ENCODE measurements at regions not wholly inside any gene's neighbourhood (a gene's known extent, or its start where the extent isn't known, plus 50 kb on each side); places are given as distances from the start of the nearest gene placed in this dataset.
A peak's percentile ranks its signal among the peaks of the same experiment; 100 is the strongest.

- no peak for TF ChIP-seq CTCF (IDR thresholded peaks at IDR 0.05; ENCODE audit: extremely low read depth, low read depth, low read length)
- no peaks in the 10 kb centered on the region for H3K9me3 ChIP-seq (ENCODE audit: low read depth, low read length)
- no peaks in the 10 kb centered on the region for H3K79me2 ChIP-seq (ENCODE audit: insufficient read depth, low read length)
- H3K27ac ChIP-seq (ENCODE audit: low read depth, low read length) = no peak overlapping the region
- no peaks in the 10 kb centered on the region for H3K4me1 ChIP-seq (ENCODE audit: insufficient read depth, low read length)
- H3K36me3 ChIP-seq (ENCODE audit: insufficient read depth, low read length) = no peaks in the 10 kb centered on the region
- H3K27me3 ChIP-seq (ENCODE audit: insufficient read depth, low read length) = no peaks in the 10 kb centered on the region
- H3K4me2 ChIP-seq (ENCODE audit: insufficient read depth, low read length) = no peak overlapping the region
- H4K20me1 ChIP-seq (ENCODE audit: insufficient read depth, low read length) = no peaks in the 10 kb centered on the region
- H3K4me3 ChIP-seq (ENCODE audit: insufficient read depth, low read length) = no peak overlapping the region
- DNase-seq (ENCODE audit: insufficient read length, low spot score, missing footprints) = peak; percentile 63
- H2AFZ ChIP-seq (ENCODE audit: low read length) = no peak overlapping the region
Observed at GRCh38 chr17:34117332-34117731, 137.8 kb upstream of the CCL2 start.

GRCh38 chr17:34117811-34118210, 137.3 kb upstream of the CCL2 start:
- no peak overlapping the region for H3K4me3 ChIP-seq (ENCODE audit: insufficient read depth, low read length)

GRCh38 chr17:34118564-34118963, 136.5 kb upstream of the CCL2 start:
- no peak for TF ChIP-seq CTCF (IDR thresholded peaks at IDR 0.05; ENCODE audit: extremely low read depth, low read depth, low read length)
- Histone ChIP-seq H3K9me3 (ENCODE audit: low read depth, low read length) (no peaks in the 10 kb centered on the region), H3K27ac (ENCODE audit: low read depth, low read length) (no peak overlapping the region), H3K27me3 (ENCODE audit: insufficient read depth, low read length) (no peaks in the 10 kb centered on the region), H3K4me3 (ENCODE audit: insufficient read depth, low read length) (no peak overlapping the region), H3K79me2 (ENCODE audit: insufficient read depth, low read length) (no peaks in the 10 kb centered on the region), H3K36me3 (ENCODE audit: insufficient read depth, low read length) (no peaks in the 10 kb centered on the region), H3K4me2 (ENCODE audit: insufficient read depth, low read length) (no peak overlapping the region), H2AFZ (ENCODE audit: low read length) (no peak overlapping the region), H4K20me1 (ENCODE audit: insufficient read depth, low read length) (no peaks in the 10 kb centered on the region), H3K4me1 (ENCODE audit: insufficient read depth, low read length) (no peaks in the 10 kb centered on the region)
- no peak for DNase-seq (ENCODE audit: insufficient read length, low spot score, missing footprints)

More at GRCh38 chr17:34117811-34118210, 137.3 kb upstream of the CCL2 start:
- H3K27ac ChIP-seq (ENCODE audit: low read depth, low read length) = no peak overlapping the region
- no peaks in the 10 kb centered on the region for H3K4me1 ChIP-seq (ENCODE audit: insufficient read depth, low read length)
- no peaks in the 10 kb centered on the region for H3K27me3 ChIP-seq (ENCODE audit: insufficient read depth, low read length)
- no peaks in the 10 kb centered on the region for H3K36me3 ChIP-seq (ENCODE audit: insufficient read depth, low read length)
- no peaks in the 10 kb centered on the region for H3K9me3 ChIP-seq (ENCODE audit: low read depth, low read length)
- TF ChIP-seq CTCF (IDR thresholded peaks at IDR 0.05; ENCODE audit: extremely low read depth, low read depth, low read length) = no peak
- no peak overlapping the region for H2AFZ ChIP-seq (ENCODE audit: low read length)
- H4K20me1 ChIP-seq (ENCODE audit: insufficient read depth, low read length) = no peaks in the 10 kb centered on the region
- H3K79me2 ChIP-seq (ENCODE audit: insufficient read depth, low read length) = no peaks in the 10 kb centered on the region
- no peak overlapping the region for H3K4me2 ChIP-seq (ENCODE audit: insufficient read depth, low read length)
- no peak for DNase-seq (ENCODE audit: insufficient read length, low spot score, missing footprints)

GRCh38 chr17:34121311-34121710, 133.8 kb upstream of the CCL2 start:
- Histone ChIP-seq H3K36me3 (ENCODE audit: insufficient read depth, low read length) (no peaks in the 10 kb centered on the region), H4K20me1 (ENCODE audit: insufficient read depth, low read length) (no peaks in the 10 kb centered on the region), H3K27ac (ENCODE audit: low read depth, low read length) (no peak overlapping the region), H3K4me1 (ENCODE audit: insufficient read depth, low read length) (no peaks in the 10 kb centered on the region), H3K27me3 (ENCODE audit: insufficient read depth, low read length) (no peaks in the 10 kb centered on the region), H2AFZ (ENCODE audit: low read length) (no peak overlapping the region), H3K4me3 (ENCODE audit: insufficient read depth, low read length) (no peak overlapping the region), H3K79me2 (ENCODE audit: insufficient read depth, low read length) (no peaks in the 10 kb centered on the region), H3K4me2 (ENCODE audit: insufficient read depth, low read length) (no peak overlapping the region), H3K9me3 (ENCODE audit: low read depth, low read length) (no peaks in the 10 kb centered on the region)
- DNase-seq (ENCODE audit: insufficient read length, low spot score, missing footprints) = no peak
- TF ChIP-seq CTCF (IDR thresholded peaks at IDR 0.05; ENCODE audit: extremely low read depth, low read depth, low read length) = no peak
